NCI-H345 treated with DMSO at 0.1 percent for 48 hours (cell line): ENCODE measurements at regions not wholly inside any gene's neighbourhood (a gene's known extent, or its start where the extent isn't known, plus 50 kb on each side); places are given as distances from the start of the nearest gene placed in this dataset.

Source experiments
- DNase-seq: peaks from one replicate; lab custom pipeline; 2025; ENCODE audit not compliant: unreplicated experiment; lab: John Stamatoyannopoulos, UW

DNA sequence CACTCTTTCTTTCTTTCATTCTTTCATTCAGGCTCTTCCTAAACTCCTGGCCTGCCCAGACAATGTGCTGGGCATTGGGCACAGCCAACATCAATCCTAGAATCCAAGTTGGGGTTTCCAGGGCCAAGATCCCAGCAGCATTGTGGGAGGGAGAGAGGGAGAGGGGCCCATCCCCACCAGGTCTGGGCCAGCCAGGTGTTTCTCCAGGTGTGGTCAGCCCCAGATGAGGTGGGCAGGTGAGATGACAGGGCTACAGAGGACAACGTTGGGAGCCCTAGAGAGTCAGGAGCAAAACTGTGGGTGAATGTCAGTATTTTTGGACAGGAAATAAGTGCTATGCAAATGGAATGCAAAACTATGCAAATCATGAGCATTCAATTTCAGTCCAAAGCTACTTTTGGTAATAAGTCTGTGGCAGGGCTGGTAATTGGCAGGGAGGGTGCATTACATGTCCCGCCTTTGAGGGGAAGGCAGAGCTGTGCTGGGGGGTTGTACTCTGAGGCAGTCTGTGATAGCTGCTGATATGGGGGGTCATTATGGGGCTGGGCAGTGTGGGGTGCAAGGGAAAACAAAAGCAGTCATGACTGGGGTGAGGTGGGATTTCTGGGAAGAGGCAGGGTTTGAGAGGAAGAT is 139.9 kb upstream of the IGSF21 start:
- DNase-seq: no peak

DNA sequence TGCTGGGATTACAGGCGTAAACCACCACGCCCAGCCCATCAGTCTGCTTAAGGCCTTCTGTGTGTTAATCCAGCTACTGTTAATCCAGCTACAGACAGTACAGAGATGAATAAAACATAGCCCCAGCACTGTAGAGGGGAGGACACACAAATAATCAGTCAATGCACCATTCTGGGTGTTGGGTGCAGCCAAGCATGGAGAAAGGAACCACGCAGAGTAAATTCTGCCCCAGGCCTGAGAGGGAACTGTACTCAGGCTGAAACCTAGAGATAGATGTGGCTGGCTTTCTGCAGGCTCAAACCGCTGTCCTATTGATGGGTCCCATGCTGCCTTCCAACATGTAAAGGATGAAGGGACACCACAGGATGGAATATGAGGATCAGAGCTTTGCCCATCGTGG is 136.8 kb upstream of the IGSF21 start:
- no peak for DNase-seq

GRCh38 chr1:17973694-17974093 is 133.9 kb upstream of the IGSF21 start:
- DNase-seq: no peak

- no peak for DNase-seq
Measured at GRCh38 chr1:17976854-17977253, 130.7 kb upstream of the IGSF21 start.

GRCh38 chr1:17978016-17978415 is 129.6 kb upstream of the IGSF21 start:
- no peak for DNase-seq

DNA sequence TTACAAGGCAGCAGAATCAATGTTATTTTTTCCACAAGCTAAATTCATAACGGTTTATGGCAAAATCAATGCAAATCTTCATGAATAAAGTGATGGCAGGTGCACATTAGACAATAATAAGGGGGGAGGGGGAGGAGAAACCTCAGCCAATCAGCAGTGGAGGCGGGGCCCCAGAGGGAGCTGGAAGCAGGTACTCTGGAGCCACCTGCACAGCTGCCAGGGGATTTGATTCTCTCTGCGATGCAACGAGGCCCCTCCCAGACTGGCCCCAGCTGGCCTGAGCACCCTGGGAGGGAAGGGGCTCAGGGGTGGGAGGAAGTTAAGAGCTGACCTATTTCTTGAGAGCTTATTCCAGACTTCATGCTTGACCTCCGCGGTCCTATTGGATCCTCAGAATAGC is 127.8 kb upstream of the IGSF21 start:
- no peak for DNase-seq

DNA sequence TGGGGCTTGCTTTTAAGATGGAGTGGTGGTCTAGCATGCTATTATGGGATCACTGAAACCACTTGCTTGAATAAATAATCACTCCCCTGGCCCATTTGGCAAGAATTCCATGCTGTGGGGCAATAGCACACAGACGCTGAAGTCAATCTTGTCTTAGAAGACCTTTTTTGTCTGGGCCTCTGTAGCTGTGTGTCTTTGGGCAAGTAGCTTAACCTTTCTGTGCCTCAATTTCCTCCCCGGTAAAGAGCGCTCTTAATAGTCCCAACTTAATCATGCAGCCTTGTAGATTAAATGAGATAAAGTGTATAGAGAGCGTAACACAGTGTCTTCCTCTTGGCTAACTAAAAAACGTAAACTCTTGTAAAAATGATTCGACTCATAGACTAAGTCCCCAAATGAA is 125.4 kb upstream of the IGSF21 start:
- no peak for DNase-seq

DNA sequence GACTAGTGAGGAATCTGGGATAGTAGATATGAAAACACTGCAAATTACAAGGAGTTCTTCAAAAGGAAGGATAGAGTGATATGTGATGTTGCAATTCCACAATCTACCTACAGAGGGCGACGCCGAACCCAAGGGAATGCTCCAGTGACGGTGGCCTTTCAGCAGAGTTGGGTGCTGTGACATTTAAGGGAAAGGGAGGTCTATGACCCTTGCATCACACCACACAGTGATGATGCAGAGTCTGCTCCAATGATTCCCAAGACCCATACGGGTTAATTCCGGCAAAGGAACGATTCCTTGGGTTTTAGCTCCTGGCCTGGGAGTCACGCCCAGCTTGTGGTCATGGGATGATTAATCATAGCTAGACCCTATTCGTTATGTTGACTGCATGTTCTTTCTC is 123.0 kb upstream of the IGSF21 start:
- DNase-seq: no peak

DNA sequence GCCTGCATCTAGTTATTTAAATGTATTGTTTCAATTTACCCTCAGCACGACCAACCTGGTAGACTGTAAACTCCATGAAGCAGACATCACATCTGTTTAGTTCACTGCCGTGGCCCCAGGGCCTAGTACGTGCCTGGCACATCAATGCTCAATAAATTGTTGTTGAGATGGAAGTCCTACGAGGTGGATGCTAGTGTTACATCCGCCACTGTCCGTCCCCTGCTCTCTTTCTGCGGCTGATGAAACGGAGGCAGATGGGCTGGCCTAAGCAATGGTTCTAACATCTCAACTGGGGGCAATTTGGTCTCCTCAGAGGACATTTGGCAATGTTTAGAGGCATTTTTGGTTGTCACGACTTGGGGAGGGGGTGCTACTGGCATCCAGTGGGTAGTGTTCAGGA is 121.4 kb upstream of the IGSF21 start:
- DNase-seq: no peak

DNA sequence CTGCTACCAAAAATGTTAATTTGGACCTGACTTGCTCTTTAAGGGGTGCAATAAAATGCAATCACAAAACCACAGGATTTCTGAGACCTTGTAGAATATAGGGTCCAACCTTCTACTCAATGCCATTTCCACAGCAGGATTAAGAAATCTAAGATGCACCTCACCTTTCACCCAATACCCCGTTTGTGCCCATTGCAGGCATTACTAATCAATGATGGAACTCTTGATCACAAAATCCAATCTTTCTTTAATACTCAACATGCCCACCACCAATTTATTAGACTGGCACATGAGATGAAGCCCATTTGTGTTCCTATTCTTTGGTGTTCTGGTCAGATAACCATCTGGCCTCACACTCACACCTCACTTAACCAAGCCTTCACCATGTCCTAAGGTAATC is 117.2 kb upstream of the IGSF21 start:
- DNase-seq: no peak

DNA sequence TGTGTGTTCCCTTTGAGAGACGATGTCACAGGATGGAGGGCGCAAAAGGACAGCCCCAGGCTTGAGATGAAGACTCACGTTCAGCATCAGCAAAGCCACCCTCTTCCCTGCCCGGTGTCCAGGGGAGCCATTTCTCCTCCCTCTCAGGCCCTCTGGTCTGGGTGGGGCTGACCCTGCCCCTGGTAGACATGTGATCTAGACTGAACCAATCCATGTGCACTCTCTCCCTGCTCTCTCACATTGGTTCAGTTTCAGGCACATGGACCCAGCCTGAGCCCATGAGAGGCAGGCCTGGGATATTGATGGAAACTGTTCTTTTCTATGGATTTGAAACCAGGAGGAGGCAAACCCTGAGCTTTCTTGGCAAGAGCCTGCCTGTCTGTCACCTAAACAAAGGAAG is 115.6 kb upstream of the IGSF21 start:
- no peak for DNase-seq

DNA sequence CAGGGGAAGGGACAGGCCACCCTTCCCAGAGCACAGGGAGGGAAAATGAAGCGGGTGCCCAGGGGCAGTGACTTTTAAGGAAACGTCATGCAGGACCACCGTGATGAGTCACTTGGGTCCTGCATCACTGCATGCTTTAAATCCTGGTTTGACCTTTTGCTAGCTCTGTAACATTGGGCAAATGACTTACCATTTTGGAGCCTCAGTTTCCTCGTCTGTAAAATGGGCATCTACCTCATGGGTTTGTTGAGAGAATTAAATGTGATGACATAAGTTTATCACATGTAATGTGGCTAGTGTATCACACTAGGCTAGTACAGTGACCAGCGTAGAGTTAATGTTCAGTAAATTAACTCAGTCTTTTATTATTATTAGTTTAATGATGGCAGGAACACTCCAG is 114.8 kb upstream of the IGSF21 start:
- no peak for DNase-seq

DNA sequence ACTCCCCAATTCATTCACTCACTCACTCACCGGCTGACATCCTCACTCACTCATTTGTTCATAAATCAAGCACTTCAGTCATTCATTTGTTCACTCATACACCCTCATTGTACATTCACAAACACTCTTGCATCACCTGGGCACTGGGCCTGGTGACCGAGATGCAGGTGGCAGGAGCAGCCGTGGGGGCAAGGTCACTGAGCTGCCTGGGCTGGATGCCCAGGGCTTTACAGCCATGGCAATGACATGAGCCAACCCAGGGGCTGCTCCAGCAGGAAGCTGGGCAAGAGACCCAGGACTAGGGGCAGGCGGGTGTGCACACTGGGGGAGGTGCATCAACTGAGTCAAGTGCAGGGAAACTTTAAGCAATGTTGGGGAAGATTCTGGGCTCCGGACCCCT is 113.6 kb upstream of the IGSF21 start:
- no peak for DNase-seq

GRCh38 chr1:17995480-17995879 is 112.1 kb upstream of the IGSF21 start:
- DNase-seq: no peak

- DNase-seq: no peak
Measured at GRCh38 chr1:17998889-17999288, 108.7 kb upstream of the IGSF21 start.

GRCh38 chr1:17999884-18000283 is 107.7 kb upstream of the IGSF21 start:
- no peak for DNase-seq

DNA sequence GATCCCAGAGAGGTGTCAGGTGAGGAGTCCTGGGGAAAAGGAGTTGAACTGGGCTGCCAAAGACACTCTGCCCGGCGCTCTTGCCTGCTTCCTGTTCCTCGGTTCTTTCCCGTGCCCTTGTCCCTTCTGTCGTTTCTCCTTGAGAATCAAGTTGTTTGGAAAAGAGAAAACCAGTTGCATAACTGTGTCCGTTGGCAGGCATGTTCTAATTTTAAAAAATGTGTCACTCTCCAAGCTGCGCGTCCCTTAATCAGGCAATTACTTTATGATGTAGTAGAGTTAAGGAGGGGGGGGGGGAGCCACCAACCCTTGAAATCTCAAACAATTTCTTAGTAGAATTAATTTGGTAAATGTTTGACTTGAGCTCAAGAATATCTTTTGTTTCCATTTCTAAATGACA is 105.9 kb upstream of the IGSF21 start:
- DNase-seq: no peak

- no peak for DNase-seq
Measured at GRCh38 chr1:18004278-18004677, 103.3 kb upstream of the IGSF21 start.

DNA sequence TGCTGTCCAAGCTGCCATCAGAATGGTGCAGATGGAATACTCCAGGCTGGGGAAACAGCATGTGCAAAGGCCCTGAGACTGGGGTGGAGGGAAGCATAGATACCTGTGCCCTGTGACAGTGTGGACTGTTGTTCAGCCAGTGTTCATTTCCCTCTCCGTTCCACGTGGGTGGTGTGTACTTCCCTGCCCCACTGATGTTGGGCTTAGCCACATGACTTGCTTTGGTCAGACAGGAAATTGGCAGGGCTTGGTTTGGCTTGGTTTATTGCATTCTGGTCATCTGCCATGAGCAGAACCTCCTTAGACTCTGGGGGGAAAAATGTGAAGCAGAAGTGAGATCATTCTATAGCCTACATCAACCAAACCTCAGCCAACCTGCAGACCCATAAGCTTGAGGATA is 102.4 kb upstream of the IGSF21 start:
- no peak for DNase-seq

DNA sequence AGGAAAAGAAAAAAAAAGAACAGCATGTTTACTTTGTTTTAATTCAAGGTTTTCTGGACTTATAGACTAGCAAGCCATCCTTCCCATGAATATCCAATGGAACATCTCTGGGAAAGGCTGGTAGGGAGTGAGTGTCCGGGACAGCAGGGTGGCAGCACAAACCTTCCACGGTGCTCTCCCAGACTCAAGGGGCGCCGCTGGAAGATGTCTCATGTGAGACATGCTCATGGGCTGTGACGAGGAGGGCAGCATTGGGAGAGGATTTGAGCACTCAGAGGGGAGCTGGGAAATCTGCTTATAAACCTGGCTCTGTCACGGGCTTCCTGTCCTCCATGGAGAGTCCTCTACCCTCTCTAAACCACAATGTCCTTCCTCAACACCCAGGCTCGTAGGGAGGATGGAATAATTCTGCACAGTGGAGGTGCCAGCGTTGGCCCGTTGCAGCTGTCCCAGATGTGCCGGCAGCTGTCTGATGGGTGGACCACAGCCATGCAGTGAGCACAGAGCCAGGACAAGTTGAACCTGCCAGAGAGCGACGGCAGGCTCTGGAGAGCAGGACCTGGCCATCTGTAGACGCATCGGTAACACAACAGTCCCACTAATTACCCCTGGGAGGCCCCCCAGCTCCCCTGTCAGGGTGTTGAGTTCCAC is 100.1 kb upstream of the IGSF21 start:
- no peak for DNase-seq

DNA sequence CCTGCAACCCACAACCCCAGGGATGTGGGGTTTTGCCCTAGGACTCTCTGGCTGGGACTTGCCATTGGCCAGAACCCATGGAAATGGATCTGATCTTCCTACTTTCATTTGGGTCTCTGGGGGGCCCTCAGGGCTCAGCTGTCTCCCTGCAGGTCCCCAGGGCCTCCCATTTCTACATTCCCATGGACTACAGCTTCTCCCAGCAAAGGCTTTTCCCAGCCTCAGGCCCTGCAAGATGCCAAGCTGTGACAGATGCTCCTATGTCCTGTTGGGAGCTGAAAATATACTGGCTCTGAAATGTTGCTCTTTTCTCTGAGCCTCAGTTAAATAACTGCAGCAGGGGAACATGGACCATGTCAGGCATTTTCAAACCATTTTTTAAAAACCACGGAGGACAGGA is 99.5 kb upstream of the IGSF21 start:
- no peak for DNase-seq

- no peak for DNase-seq
Measured at GRCh38 chr1:18009055-18009454, 98.5 kb upstream of the IGSF21 start.

DNA sequence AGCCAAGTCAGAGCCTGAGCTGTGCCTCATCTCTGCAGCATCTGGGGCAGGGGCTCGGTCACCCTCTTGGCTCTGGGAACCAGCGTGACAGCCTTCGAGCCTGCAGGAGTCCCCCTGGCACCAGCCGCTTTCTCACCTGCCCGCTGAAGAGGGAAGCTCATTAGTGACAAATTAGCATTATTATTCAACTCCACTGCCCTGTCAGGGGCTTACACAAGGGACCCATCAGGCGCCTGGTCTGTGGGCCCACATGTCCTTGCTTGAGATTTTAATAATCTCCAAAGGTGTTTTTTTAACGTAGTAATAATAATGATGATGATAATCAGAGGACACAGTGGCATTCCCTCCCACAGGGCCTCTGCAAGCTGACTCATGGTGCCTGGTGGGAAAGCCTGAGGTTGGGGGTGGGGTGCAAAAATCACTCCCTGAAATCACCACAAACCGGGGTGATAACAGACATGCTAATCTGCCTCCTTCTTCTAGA is 98.1 kb upstream of the IGSF21 start:
- no peak for DNase-seq
